Colonic mucosa (tissue), 4 donors: ENCODE measurements at regions not wholly inside any gene's neighbourhood (a gene's known extent, or its start where the extent isn't known, plus 50 kb on each side); places are given as distances from the start of the nearest gene placed in this dataset.

Experiments used
- DNase-seq: peaks from one replicate; pipeline ENCODE4 v3.0.0-alpha.2; 2020
- H3K27ac ChIP-seq: fragments of 200-600 bp; one replicate; pipeline ENCODE4 v1.8.0; 2021
- H3K27me3 ChIP-seq: fragments of 200-600 bp; one replicate; pipeline ENCODE4 v1.8.0; 2021
- H3K36me3 ChIP-seq: fragments of 200-600 bp; one replicate; pipeline ENCODE4 v1.8.0; 2021
- H3K4me1 ChIP-seq: fragments of 200-600 bp; one replicate; pipeline ENCODE4 v1.8.0; 2021; ENCODE audit warnings: mild to moderate bottlenecking
- H3K4me3 ChIP-seq: fragments of 200-600 bp; one replicate; pipeline ENCODE4 v1.8.0; 2021
- H3K9ac ChIP-seq, 2 donors: one replicate each; pipeline ENCODE4 v1.7.0; 2013; ENCODE audit warnings: control low read depth in 2 of 2, low read depth in 2 of 2, low read length in 2 of 2
- H3K9me3 ChIP-seq: fragments of 200-600 bp; one replicate; pipeline ENCODE4 v1.8.0; 2021
- intact Hi-C: fragments of 100-400 bp; cut with DNase I; formaldehyde crosslinking; loops from one replicate; pipeline ENCODE4 v1.14.1; 2022
- TF ChIP-seq, protein P1 (sequence below): fragments of 200-600 bp; IDR thresholded peaks from one replicate; pipeline ENCODE4 v1.8.0; 2022; ENCODE audit warnings: antibody characterized with exemption, mild to moderate bottlenecking
- donor health status: healthy.
- donor health status: DM: no; HTN: no; CAD: no.
- donor health status: DM: no; HTN: no; CAD: no.

DNA sequence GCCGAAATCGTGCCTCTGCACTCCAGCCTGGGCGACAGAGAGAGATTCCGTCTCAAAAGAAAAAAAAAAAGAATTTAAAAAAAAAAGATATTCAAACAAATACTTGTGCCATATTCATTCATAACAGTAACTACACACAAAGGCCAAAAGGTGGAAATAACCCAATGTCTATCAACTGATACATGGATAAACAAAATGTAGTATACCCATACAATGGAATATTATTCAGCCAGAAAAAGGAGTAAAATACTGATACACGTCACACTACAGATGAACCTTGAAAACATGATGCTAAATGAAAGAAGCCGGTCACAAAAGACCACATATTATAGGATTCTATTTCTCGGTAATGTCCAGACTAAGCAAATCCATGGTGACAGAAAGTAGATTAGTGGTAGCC, 109.4 kb upstream of the SOD1 start:
- H3K27me3 ChIP-seq, result no peaks in the 10 kb centered on the region
- H3K9me3 ChIP-seq, result no peaks in the 10 kb centered on the region
- H3K4me1 ChIP-seq, result no peaks in the 10 kb centered on the region
- intact Hi-C loops, result no loop called here
- H3K27ac ChIP-seq, result no peak overlapping the region
- no peaks in the 10 kb centered on the region for H3K36me3 ChIP-seq
- H3K9ac ChIP-seq, result no peak overlapping the region
- no peak for DNase-seq
- H3K4me3 ChIP-seq, result no peak overlapping the region
- TF ChIP-seq, protein P1, sequence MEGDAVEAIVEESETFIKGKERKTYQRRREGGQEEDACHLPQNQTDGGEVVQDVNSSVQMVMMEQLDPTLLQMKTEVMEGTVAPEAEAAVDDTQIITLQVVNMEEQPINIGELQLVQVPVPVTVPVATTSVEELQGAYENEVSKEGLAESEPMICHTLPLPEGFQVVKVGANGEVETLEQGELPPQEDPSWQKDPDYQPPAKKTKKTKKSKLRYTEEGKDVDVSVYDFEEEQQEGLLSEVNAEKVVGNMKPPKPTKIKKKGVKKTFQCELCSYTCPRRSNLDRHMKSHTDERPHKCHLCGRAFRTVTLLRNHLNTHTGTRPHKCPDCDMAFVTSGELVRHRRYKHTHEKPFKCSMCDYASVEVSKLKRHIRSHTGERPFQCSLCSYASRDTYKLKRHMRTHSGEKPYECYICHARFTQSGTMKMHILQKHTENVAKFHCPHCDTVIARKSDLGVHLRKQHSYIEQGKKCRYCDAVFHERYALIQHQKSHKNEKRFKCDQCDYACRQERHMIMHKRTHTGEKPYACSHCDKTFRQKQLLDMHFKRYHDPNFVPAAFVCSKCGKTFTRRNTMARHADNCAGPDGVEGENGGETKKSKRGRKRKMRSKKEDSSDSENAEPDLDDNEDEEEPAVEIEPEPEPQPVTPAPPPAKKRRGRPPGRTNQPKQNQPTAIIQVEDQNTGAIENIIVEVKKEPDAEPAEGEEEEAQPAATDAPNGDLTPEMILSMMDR, result no peak

GRCh38 chr21:31548688-31549087, 110.8 kb upstream of the SOD1 start:
- TF ChIP-seq, protein P1, result no peak
- Histone ChIP-seq H3K4me1 (no peaks in the 10 kb centered on the region), H3K4me3 (no peak overlapping the region), H3K36me3 (no peaks in the 10 kb centered on the region), H3K27ac (no peak overlapping the region), H3K27me3 (no peaks in the 10 kb centered on the region), H3K9me3 (no peaks in the 10 kb centered on the region), H3K9ac (no peak overlapping the region)
- no peak for DNase-seq
- intact Hi-C loops, result no loop called here

GRCh38 chr21:31546443-31547170, 112.9 kb upstream of the SOD1 start:
- TF ChIP-seq, protein P1, result no peak
- DNase-seq, result no peak
- intact Hi-C loops, result no loop called here

GRCh38 chr21:31545036-31545435, 114.5 kb upstream of the SOD1 start:
- Histone ChIP-seq H3K4me3 (no peak overlapping the region), H3K27me3 (no peaks in the 10 kb centered on the region), H3K27ac (no peak overlapping the region), H3K9me3 (no peaks in the 10 kb centered on the region), H3K9ac (no peak overlapping the region), H3K4me1 (no peaks in the 10 kb centered on the region), H3K36me3 (no peaks in the 10 kb centered on the region)
- intact Hi-C loops, result no loop called here
- TF ChIP-seq, protein P1, result no peak
- DNase-seq, result no peak

More at GRCh38 chr21:31546443-31547170, 112.9 kb upstream of the SOD1 start:
- H3K4me1 ChIP-seq, result no peaks in the 10 kb centered on the region
- H3K9me3 ChIP-seq, result no peaks in the 10 kb centered on the region
- no peak overlapping the region for H3K27ac ChIP-seq
- H3K27me3 ChIP-seq, result no peaks in the 10 kb centered on the region
- H3K4me3 ChIP-seq, result no peak overlapping the region
- no peak overlapping the region for H3K9ac ChIP-seq
- H3K36me3 ChIP-seq, result no peaks in the 10 kb centered on the region

GRCh38 chr21:31543191-31543590, 116.3 kb upstream of the SOD1 start:
- no peak overlapping the region for H3K27ac ChIP-seq
- no peaks in the 10 kb centered on the region for H3K9me3 ChIP-seq
- H3K4me1 ChIP-seq, result no peaks in the 10 kb centered on the region
- intact Hi-C loops, result no loop called here
- DNase-seq, result no peak
- TF ChIP-seq, protein P1, result no peak
- H3K9ac ChIP-seq, result no peak overlapping the region
- no peak overlapping the region for H3K4me3 ChIP-seq
- no peaks in the 10 kb centered on the region for H3K27me3 ChIP-seq
- H3K36me3 ChIP-seq, result no peaks in the 10 kb centered on the region
